Neural cell (in vitro differentiated cells): ENCODE measurements at regions not wholly inside any gene's neighbourhood (a gene's known extent, or its start where the extent isn't known, plus 50 kb on each side); places are given as distances from the start of the nearest gene placed in this dataset.

Experiments
- H2AFZ ChIP-seq: fragments of 200-600, 300-800 bp; sonication (generic), shearing (Covaris generic); 2 replicates; pipeline ENCODE4 v1.6.0; 2014; ENCODE audit warnings: low read depth, mild to moderate bottlenecking, antibody characterized with exemption, low read length, moderate library complexity
- H3F3A ChIP-seq: fragments of 200-600 bp; shearing (Covaris generic); 2 replicates; pipeline ENCODE4 v1.6.1; 2016; ENCODE audit warnings: mild to moderate bottlenecking, moderate library complexity, mixed read lengths, antibody characterized with exemption, low read length; ENCODE audit not compliant: insufficient read depth, poor library complexity, severe bottlenecking
- H3K27ac ChIP-seq: fragments of 200-600, 300-800 bp; sonication (generic), shearing (Covaris generic); 2 replicates; pipeline ENCODE4 v1.5.1; 2014; ENCODE audit warnings: mild to moderate bottlenecking, low read length, moderate library complexity
- H3K27me3 ChIP-seq: fragments of 300-800, 200-600 bp; sonication (generic), shearing (Covaris generic); 2 replicates; pipeline ENCODE4 v1.6.0; 2014; ENCODE audit warnings: mild to moderate bottlenecking, low read depth, low read length, moderate library complexity; ENCODE audit not compliant: insufficient read depth
- H3K36me3 ChIP-seq: fragments of 300-800, 200-600 bp; sonication (generic), shearing (Covaris generic); 2 replicates; pipeline ENCODE4 v1.5.1; 2014; ENCODE audit warnings: mild to moderate bottlenecking, antibody characterized with exemption, low read length, moderate library complexity; ENCODE audit not compliant: insufficient read depth
- H3K4me2 ChIP-seq: fragments of 300-800, 200-600 bp; sonication (generic), shearing (Covaris generic); 2 replicates; pipeline ENCODE4 v1.6.0; 2014; ENCODE audit warnings: mild to moderate bottlenecking, low read length
- H3K4me3 ChIP-seq: fragments of 300-800, 200-600 bp; sonication (generic), shearing (Covaris generic); 2 replicates; pipeline ENCODE4 v1.5.1; 2014; ENCODE audit warnings: mild to moderate bottlenecking, low read length, moderate library complexity
- H3K79me2 ChIP-seq: fragments of 200-600 bp; shearing (Covaris generic); replicated peaks from 2 replicates; pipeline ENCODE4 v1.6.0; 2014; ENCODE audit warnings: mild to moderate bottlenecking, low read length, moderate library complexity; ENCODE audit not compliant: insufficient read depth
- H3K9ac ChIP-seq: fragments of 300-800, 200-600 bp; sonication (generic), shearing (Covaris generic); 2 replicates; pipeline ENCODE4 v1.6.1; 2016; ENCODE audit warnings: mild to moderate bottlenecking, low read length, mixed read lengths
- H3K9me2 ChIP-seq: fragments of 200-600 bp; shearing (Covaris generic); 2 replicates; pipeline ENCODE4 v1.6.1; 2016; ENCODE audit warnings: mild to moderate bottlenecking, low read length, mixed read lengths; ENCODE audit not compliant: insufficient read depth
- H3K9me3 ChIP-seq: fragments of 200-600, 300-800 bp; sonication (generic), shearing (Covaris generic); 2 replicates; pipeline ENCODE4 v1.6.1; 2016; ENCODE audit warnings: mild to moderate bottlenecking, mixed run types, low read length, moderate library complexity, mixed read lengths
- H4K20me1 ChIP-seq: fragments of 200-600 bp; shearing (Covaris generic); 2 replicates; pipeline ENCODE4 v1.6.1; 2016; ENCODE audit warnings: mild to moderate bottlenecking, mixed run types; ENCODE audit not compliant: insufficient read depth
- CTCF ChIP-seq: fragments of 450-650 bp; IDR thresholded peaks from 2 replicates; pipeline ENCODE4 v1.5.1; 2014; ENCODE audit warnings: antibody characterized with exemption, mild to moderate bottlenecking, moderate library complexity; ENCODE audit not compliant: poor library complexity, severe bottlenecking
- EP300 ChIP-seq: fragments of 450-650 bp; conservative IDR thresholded peaks from 2 replicates; pipeline ENCODE4 v1.6.1; 2014; ENCODE audit warnings: antibody characterized with exemption, mild to moderate bottlenecking, moderate library complexity; ENCODE audit not compliant: poor library complexity, severe bottlenecking
- EZH2 ChIP-seq: fragments of 200-600, 300-800 bp; shearing (Covaris generic), sonication (generic); IDR thresholded peaks from 2 replicates; pipeline ENCODE4 v1.6.1; 2014; ENCODE audit warnings: antibody characterized with exemption, low read length, borderline replicate concordance, mild to moderate bottlenecking; ENCODE audit not compliant: insufficient read depth, poor library complexity, severe bottlenecking
- MXI1 ChIP-seq: fragments of 450-650 bp; conservative IDR thresholded peaks from 2 replicates; pipeline ENCODE4 v1.6.1; 2014; ENCODE audit warnings: antibody characterized with exemption, mild to moderate bottlenecking; ENCODE audit not compliant: poor library complexity, severe bottlenecking
- POLR2AphosphoS5 ChIP-seq: IDR thresholded peaks from 2 replicates; pipeline ENCODE4 v1.6.1; 2012
- RAD21 ChIP-seq: fragments of 450-650 bp; conservative IDR thresholded peaks from 2 replicates; pipeline ENCODE4 v1.6.1; 2014; ENCODE audit warnings: antibody characterized with exemption, mild to moderate bottlenecking, moderate library complexity
- SMC3 ChIP-seq: fragments of 450-650 bp; conservative IDR thresholded peaks from 2 replicates; pipeline ENCODE4 v1.6.1; 2014; ENCODE audit warnings: antibody characterized with exemption, mild to moderate bottlenecking, moderate library complexity; ENCODE audit not compliant: poor library complexity
- TAF1 ChIP-seq: IDR thresholded peaks from 2 replicates; pipeline ENCODE4 v1.6.1; 2012; ENCODE audit warnings: low read depth
- TF ChIP-seq, protein P1 (sequence below): IDR thresholded peaks from 2 replicates; pipeline ENCODE4 v1.6.1; 2012; ENCODE audit warnings: borderline replicate concordance

DNA sequence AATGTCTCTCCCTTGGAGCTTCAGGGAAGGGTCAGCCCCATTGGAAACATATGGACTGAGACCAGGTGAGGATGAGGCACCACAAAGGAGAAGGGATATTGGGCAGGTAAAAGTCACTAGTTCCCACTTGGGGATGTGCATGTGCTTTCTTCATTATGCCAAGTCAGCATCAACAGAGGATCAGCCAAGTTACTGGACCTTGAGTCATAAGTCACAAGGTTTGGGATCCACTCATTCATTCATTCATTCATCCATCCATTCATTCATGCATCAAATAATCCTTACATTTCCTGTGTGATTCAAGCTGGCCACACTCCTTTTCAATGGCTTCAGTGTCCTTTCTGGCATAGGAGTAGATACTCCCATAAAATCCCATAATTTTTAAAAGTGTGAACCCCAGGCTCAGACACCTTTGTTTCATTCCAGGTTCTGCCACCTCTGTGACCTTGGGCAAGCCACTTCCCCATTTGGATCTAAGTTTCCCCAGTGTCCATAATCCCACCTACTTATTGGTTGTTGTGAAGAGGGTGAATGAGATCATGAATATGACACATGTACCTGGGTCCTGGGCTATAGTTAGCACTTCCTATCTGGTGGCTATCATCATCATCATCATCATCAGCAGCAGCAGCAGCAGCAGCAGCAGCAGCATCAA is 162.1 kb upstream of the LHX5 start:
- Histone ChIP-seq H4K20me1 (no peaks in the 10 kb centered on the region), H3K79me2 (no peaks in the 10 kb centered on the region), H3K4me2 (no peak overlapping the region), H3K9ac (no peak overlapping the region), H3K27ac (no peak overlapping the region), H2AFZ (no peak overlapping the region), H3K9me2 (no peaks in the 10 kb centered on the region), H3K36me3 (no peaks in the 10 kb centered on the region), H3F3A (no peaks in the 10 kb centered on the region), H3K9me3 (peaks cover 8% of the 10 kb centered on the region), H3K27me3 (no peaks in the 10 kb centered on the region), H3K4me3 (no peak overlapping the region)
- no peak for TF ChIP-seq EZH2
- TF ChIP-seq CTCF = no peak
- TF ChIP-seq TAF1 = no peak
- TF ChIP-seq MXI1 = no peak
- no peak for TF ChIP-seq SMC3
- TF ChIP-seq, protein P1, sequence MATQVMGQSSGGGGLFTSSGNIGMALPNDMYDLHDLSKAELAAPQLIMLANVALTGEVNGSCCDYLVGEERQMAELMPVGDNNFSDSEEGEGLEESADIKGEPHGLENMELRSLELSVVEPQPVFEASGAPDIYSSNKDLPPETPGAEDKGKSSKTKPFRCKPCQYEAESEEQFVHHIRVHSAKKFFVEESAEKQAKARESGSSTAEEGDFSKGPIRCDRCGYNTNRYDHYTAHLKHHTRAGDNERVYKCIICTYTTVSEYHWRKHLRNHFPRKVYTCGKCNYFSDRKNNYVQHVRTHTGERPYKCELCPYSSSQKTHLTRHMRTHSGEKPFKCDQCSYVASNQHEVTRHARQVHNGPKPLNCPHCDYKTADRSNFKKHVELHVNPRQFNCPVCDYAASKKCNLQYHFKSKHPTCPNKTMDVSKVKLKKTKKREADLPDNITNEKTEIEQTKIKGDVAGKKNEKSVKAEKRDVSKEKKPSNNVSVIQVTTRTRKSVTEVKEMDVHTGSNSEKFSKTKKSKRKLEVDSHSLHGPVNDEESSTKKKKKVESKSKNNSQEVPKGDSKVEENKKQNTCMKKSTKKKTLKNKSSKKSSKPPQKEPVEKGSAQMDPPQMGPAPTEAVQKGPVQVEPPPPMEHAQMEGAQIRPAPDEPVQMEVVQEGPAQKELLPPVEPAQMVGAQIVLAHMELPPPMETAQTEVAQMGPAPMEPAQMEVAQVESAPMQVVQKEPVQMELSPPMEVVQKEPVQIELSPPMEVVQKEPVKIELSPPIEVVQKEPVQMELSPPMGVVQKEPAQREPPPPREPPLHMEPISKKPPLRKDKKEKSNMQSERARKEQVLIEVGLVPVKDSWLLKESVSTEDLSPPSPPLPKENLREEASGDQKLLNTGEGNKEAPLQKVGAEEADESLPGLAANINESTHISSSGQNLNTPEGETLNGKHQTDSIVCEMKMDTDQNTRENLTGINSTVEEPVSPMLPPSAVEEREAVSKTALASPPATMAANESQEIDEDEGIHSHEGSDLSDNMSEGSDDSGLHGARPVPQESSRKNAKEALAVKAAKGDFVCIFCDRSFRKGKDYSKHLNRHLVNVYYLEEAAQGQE = no peak
- TF ChIP-seq POLR2AphosphoS5 = no peak
- no peak for TF ChIP-seq EP300
- no peak for TF ChIP-seq RAD21

DNA sequence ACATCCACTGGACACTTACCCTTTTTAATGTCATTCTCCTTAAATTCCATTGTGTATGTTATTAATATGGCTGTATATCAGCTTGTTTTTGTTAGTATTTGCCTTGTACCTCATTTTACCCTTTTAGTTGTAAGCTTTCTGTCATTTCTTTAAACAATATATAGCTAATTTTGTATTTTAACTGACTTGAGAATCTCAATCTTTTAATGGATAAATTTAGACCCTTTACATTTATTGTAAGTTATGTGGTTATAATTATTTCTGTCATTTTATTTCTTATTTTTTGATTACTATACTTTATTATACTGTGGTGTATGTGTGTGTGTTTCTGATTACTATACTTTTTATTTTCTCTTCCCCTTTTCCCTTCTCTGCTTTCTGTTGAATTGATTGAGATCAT is 159.0 kb upstream of the LHX5 start:
- Histone ChIP-seq H3K9me3 (peaks cover 8% of the 10 kb centered on the region), H3K27ac (no peak overlapping the region), H3K9me2 (no peaks in the 10 kb centered on the region), H3K4me3 (no peak overlapping the region), H4K20me1 (no peaks in the 10 kb centered on the region), H3F3A (no peaks in the 10 kb centered on the region), H3K36me3 (no peaks in the 10 kb centered on the region), H3K79me2 (no peaks in the 10 kb centered on the region), H3K9ac (no peak overlapping the region), H2AFZ (no peak overlapping the region), H3K27me3 (no peaks in the 10 kb centered on the region), H3K4me2 (no peak overlapping the region)
- TF ChIP-seq SMC3 = no peak

GRCh38 chr12:113625499-113625898 is 153.8 kb upstream of the LHX5 start:
- H3K4me2 ChIP-seq = no peak overlapping the region
- no peaks in the 10 kb centered on the region for H3K79me2 ChIP-seq
- H3K27ac ChIP-seq = no peak overlapping the region
- H3K27me3 ChIP-seq = no peaks in the 10 kb centered on the region
- no peak overlapping the region for H3K9ac ChIP-seq
- TF ChIP-seq, protein P1 = no peak
- TF ChIP-seq CTCF (no peak), POLR2AphosphoS5 (no peak)
- no peak overlapping the region for H3K4me3 ChIP-seq
- no peaks in the 10 kb centered on the region for H4K20me1 ChIP-seq
- no peaks in the 10 kb centered on the region for H3K36me3 ChIP-seq
- no peak overlapping the region for H2AFZ ChIP-seq
- H3F3A ChIP-seq = no peaks in the 10 kb centered on the region
- H3K9me3 ChIP-seq = peaks cover 4% of the 10 kb centered on the region
- no peaks in the 10 kb centered on the region for H3K9me2 ChIP-seq
